SK-N-SH (cell line): ENCODE measurements at regions not wholly inside any gene's neighbourhood (a gene's known extent, or its start where the extent isn't known, plus 50 kb on each side); places are given as distances from the start of the nearest gene placed in this dataset.

Experiments used
- ELF1 ChIP-seq: IDR thresholded peaks from 2 replicates; pipeline ENCODE4 v1.4.0; 2012
- JUND ChIP-seq: IDR thresholded peaks from 2 replicates; pipeline ENCODE4 v1.4.0; 2012
- TF ChIP-seq, protein P1 (sequence below): fragments of 200-600 bp; sonication (generic); IDR thresholded peaks from 2 replicates; pipeline ENCODE4 v1.6.1; 2017; ENCODE audit warnings: antibody characterized with exemption, mild to moderate bottlenecking, moderate library complexity

DNA sequence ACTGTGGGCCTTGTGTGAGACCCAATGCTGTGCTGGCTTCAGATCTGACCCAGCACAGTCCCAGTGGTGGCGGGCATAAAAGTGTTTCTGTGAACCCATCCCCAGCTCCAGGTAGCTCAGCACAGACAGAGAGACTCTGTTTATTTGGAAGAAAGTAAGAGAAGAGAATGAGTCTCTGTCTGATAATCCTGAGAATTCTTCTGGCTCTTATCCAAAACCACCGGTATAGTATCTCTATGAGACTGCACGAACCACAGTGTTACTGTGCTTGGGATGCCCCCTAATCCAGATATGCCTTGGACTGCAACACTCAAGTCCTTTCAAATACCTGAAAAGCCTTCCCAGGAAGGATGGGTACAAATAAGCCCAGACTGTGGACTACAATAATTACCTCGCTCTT is 1660.8 kb upstream of the ACO1 start:
- no peak for TF ChIP-seq ELF1
- TF ChIP-seq JUND, result no peak
- TF ChIP-seq, protein P1, sequence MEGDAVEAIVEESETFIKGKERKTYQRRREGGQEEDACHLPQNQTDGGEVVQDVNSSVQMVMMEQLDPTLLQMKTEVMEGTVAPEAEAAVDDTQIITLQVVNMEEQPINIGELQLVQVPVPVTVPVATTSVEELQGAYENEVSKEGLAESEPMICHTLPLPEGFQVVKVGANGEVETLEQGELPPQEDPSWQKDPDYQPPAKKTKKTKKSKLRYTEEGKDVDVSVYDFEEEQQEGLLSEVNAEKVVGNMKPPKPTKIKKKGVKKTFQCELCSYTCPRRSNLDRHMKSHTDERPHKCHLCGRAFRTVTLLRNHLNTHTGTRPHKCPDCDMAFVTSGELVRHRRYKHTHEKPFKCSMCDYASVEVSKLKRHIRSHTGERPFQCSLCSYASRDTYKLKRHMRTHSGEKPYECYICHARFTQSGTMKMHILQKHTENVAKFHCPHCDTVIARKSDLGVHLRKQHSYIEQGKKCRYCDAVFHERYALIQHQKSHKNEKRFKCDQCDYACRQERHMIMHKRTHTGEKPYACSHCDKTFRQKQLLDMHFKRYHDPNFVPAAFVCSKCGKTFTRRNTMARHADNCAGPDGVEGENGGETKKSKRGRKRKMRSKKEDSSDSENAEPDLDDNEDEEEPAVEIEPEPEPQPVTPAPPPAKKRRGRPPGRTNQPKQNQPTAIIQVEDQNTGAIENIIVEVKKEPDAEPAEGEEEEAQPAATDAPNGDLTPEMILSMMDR, result no peak
